HG02759 (cell line): ENCODE measurements at regions not wholly inside any gene's neighbourhood (a gene's known extent, or its start where the extent isn't known, plus 50 kb on each side); places are given as distances from the start of the nearest gene placed in this dataset.
"Not testable (repeated sequence)": the region's sequence is repeated elsewhere in the genome, so short reads cannot be mapped to it uniquely, and the experiment has no call there.

ENCODE experiments used
- ATAC-seq: cut with Tn5 transposase; IDR thresholded peaks from one replicate; pipeline ENCODE4 v1.9.1; 2021; ENCODE audit warnings: mild to moderate bottlenecking, moderate library complexity; ENCODE audit not compliant: unreplicated experiment

- not testable (repeated sequence) for ATAC-seq
Measured at GRCh38 chr1:120609015-120609573, 114.7 kb upstream of the NBPF26 start.

GRCh38 chr1:120609834-120610233 is 113.9 kb upstream of the NBPF26 start:
- not testable (repeated sequence) for ATAC-seq

GRCh38 chr1:120614931-120615639 is 108.7 kb upstream of the NBPF26 start:
- not testable (repeated sequence) for ATAC-seq

- ATAC-seq = not testable (repeated sequence)
Measured at GRCh38 chr1:120617493-120617892, 106.3 kb upstream of the NBPF26 start.

- ATAC-seq = not testable (repeated sequence)
Measured at GRCh38 chr1:120619867-120620692, 103.7 kb upstream of the NBPF26 start.

GRCh38 chr1:120620693-120620969 is 103.1 kb upstream of the NBPF26 start:
- not testable (repeated sequence) for ATAC-seq

- not testable (repeated sequence) for ATAC-seq
Measured at GRCh38 chr1:120621278-120621677, 102.5 kb upstream of the NBPF26 start.

GRCh38 chr1:120623539-120623938 is 100.2 kb upstream of the NBPF26 start:
- not testable (repeated sequence) for ATAC-seq

GRCh38 chr1:120624565-120625064 is 99.1 kb upstream of the NBPF26 start:
- not testable (repeated sequence) for ATAC-seq

GRCh38 chr1:120629832-120630455 is 93.8 kb upstream of the NBPF26 start:
- ATAC-seq = not testable (repeated sequence)

GRCh38 chr1:120634816-120635806 is 88.6 kb upstream of the NBPF26 start:
- not testable (repeated sequence) for ATAC-seq

GRCh38 chr1:120640261-120641013 is 83.3 kb upstream of the NBPF26 start:
- ATAC-seq = not testable (repeated sequence)

- ATAC-seq = not testable (repeated sequence)
Measured at GRCh38 chr1:120641014-120641302, 82.8 kb upstream of the NBPF26 start.

- not testable (repeated sequence) for ATAC-seq
Measured at GRCh38 chr1:120647182-120647581, 76.6 kb upstream of the NBPF26 start.

GRCh38 chr1:120648915-120649623 is 74.7 kb upstream of the NBPF26 start:
- not testable (repeated sequence) for ATAC-seq

GRCh38 chr1:120649730-120650129 is 74.0 kb upstream of the NBPF26 start:
- ATAC-seq = not testable (repeated sequence)

GRCh38 chr1:120654114-120654513 is 69.6 kb upstream of the NBPF26 start:
- not testable (repeated sequence) for ATAC-seq

GRCh38 chr1:120655394-120655793 is 68.4 kb upstream of the NBPF26 start:
- ATAC-seq = not testable (repeated sequence)

- ATAC-seq = not testable (repeated sequence)
Measured at GRCh38 chr1:120656116-120656515, 67.6 kb upstream of the NBPF26 start.
